ENCODE measurements at regions not wholly inside any gene's neighbourhood (a gene's known extent, or its start where the extent isn't known, plus 50 kb on each side); places are given as distances from the start of the nearest gene placed in this dataset.

DNA sequence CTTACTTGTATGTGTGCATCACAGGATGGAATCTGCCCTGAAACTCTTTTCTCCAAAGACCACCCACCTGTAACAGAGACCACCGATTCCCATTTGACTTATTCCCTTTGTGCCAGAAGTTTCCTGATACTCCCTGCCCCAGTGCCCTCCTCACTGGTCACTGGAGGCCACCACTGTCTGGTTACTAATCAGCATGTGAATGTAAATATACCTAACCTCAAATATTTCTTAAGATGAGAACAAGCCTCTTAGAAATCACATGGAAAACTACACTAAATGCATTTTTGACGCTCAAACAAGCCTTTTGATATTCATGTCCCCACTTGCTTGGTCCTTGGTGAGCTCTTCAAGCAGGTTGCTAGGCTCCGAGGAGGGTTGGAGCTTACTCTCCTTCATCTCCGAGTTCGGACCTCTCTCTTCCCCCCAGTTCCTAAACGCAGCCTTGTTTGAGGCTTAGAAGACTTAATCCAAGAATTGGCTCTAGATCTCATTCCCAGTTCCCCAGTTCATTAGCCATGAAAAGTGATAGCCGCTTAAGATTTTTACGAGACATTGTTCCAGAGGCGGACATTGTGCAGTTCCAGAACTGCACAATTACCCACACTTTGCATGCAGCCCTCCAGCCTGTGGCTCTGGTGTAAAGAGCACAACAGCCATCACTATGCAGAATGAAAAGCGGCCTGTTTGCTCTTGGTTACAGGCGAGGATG lies 579.2 kb upstream of the PSMD7 start:
- no peaks in the 10 kb centered on the region for H3K4me1 Mint-ChIP-seq
- ChIA-PET POLR2A (ENCODE audit: partially characterized antibody) (no interaction called here), CTCF (ENCODE audit: partially characterized antibody) (no interaction called here)
- peaks cover 0 to 13% (median 0%) of the 10 kb centered on the region in 8 donors for H3K9me3 Mint-ChIP-seq
- no peak for DNase-seq
- no peak overlapping the region for H3K4me3 Mint-ChIP-seq
- intact Hi-C loops (cut with micrococcal nuclease) = no loop called here
- no peaks in the 10 kb centered on the region for H3K9me3 ChIP-seq (ENCODE audit: control insufficient read depth in 1 of 2, low read length in 2 of 2)
- no peak overlapping the region for H3K27ac Mint-ChIP-seq
- H3K27me3 ChIP-seq (ENCODE audit: insufficient read depth, low read length) = no peaks in the 10 kb centered on the region
- H3K36me3 ChIP-seq (ENCODE audit: insufficient read depth, low read length) = no peaks in the 10 kb centered on the region
- H3K36me3 Mint-ChIP-seq = no peaks in the 10 kb centered on the region
- H3K27ac ChIP-seq (ENCODE audit: low read depth, low read length) = no peak overlapping the region
- no peaks in the 10 kb centered on the region for H3K4me1 ChIP-seq (ENCODE audit: insufficient read depth, low read length)
- H3K4me3 ChIP-seq (ENCODE audit: low read length in 2 of 2) = no peak overlapping the region
- H3K27me3 Mint-ChIP-seq = peaks cover 0 to 1% of the 10 kb centered on the region in 2 donors

DNA sequence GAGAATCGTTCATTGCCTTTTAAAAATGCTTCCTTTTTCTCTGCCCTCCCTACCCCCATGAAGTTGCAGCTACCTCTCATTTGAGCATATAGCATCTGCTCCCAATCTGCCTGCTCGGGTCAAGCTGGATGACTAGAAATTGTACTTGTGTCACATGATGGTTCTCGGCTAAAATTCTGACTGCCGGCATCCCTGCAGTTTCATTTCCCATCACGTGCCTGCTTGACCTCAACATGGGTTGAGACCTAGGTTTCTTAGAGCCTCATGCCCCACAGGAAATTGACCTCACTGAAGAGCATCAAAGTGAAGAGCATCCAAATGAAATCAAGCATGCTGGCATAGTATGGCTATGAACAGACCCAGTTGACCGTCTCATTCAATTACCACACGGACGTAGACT lies 581.6 kb upstream of the PSMD7 start:
- ChIA-PET CTCF (ENCODE audit: partially characterized antibody) (no interaction called here), POLR2A (ENCODE audit: partially characterized antibody) (no interaction called here)
- H3K4me3 ChIP-seq (ENCODE audit: low read length in 2 of 2) = no peak overlapping the region
- Mint-ChIP-seq H3K4me1 (no peaks in the 10 kb centered on the region), H3K9me3 (peaks cover 0 to 15% (median 0%) of the 10 kb centered on the region in 8 donors), H3K4me3 (no peak overlapping the region), H3K36me3 (no peaks in the 10 kb centered on the region), H3K27me3 (peaks cover 0 to 1% of the 10 kb centered on the region in 2 donors), H3K27ac (no peak overlapping the region)
- no peaks in the 10 kb centered on the region for H3K9me3 ChIP-seq (ENCODE audit: control insufficient read depth in 1 of 2, low read length in 2 of 2)
- H3K27ac ChIP-seq (ENCODE audit: low read depth, low read length) = no peak overlapping the region
- H3K4me1 ChIP-seq (ENCODE audit: insufficient read depth, low read length) = no peaks in the 10 kb centered on the region
- H3K36me3 ChIP-seq (ENCODE audit: insufficient read depth, low read length) = no peaks in the 10 kb centered on the region
- DNase-seq = no peak
- intact Hi-C loops (cut with micrococcal nuclease) = no loop called here
- H3K27me3 ChIP-seq (ENCODE audit: insufficient read depth, low read length) = no peaks in the 10 kb centered on the region

GRCh38 chr16:73713778-73714495 lies 582.7 kb upstream of the PSMD7 start:
- no peaks in the 10 kb centered on the region for H3K36me3 ChIP-seq (ENCODE audit: insufficient read depth, low read length)
- no peaks in the 10 kb centered on the region for H3K4me1 ChIP-seq (ENCODE audit: insufficient read depth, low read length)
- ChIA-PET POLR2A (ENCODE audit: partially characterized antibody) (no interaction called here), CTCF (ENCODE audit: partially characterized antibody) (no interaction called here)
- Mint-ChIP-seq H3K36me3 (no peaks in the 10 kb centered on the region), H3K4me1 (no peaks in the 10 kb centered on the region), H3K4me3 (no peak overlapping the region), H3K27me3 (peaks cover 0 to 1% of the 10 kb centered on the region in 2 donors), H3K27ac (no peak overlapping the region), H3K9me3 (peaks cover 0 to 15% (median 0%) of the 10 kb centered on the region in 8 donors)
- H3K9me3 ChIP-seq (ENCODE audit: control insufficient read depth in 1 of 2, low read length in 2 of 2) = no peaks in the 10 kb centered on the region
- no peak overlapping the region for H3K27ac ChIP-seq (ENCODE audit: low read depth, low read length)
- DNase-seq = no peak
- intact Hi-C loops (cut with micrococcal nuclease) = no loop called here
- H3K27me3 ChIP-seq (ENCODE audit: insufficient read depth, low read length) = no peaks in the 10 kb centered on the region
- H3K4me3 ChIP-seq (ENCODE audit: low read length in 2 of 2) = no peak overlapping the region

DNA sequence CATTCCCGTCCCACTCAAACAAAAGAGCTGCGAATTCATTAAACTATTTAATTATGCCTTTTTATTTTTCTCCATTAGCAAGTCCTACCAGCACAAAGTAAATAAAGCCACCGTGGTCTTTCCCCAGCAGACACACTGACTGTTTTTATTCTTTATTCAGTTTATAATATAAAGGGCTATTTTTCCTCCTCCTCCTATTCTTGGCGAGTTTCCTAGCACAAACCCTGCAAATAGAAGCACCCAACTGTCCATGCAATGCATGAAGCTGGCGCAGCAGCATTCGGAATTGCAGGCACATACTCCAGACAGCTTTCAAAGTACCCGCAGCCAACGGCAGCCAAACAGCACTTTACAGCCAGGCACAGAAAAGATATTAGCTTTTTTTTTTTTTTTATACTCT lies 583.4 kb upstream of the PSMD7 start:
- CTCF ChIA-PET (ENCODE audit: partially characterized antibody) = no interaction called here
- no peak overlapping the region for H3K27ac Mint-ChIP-seq

DNA sequence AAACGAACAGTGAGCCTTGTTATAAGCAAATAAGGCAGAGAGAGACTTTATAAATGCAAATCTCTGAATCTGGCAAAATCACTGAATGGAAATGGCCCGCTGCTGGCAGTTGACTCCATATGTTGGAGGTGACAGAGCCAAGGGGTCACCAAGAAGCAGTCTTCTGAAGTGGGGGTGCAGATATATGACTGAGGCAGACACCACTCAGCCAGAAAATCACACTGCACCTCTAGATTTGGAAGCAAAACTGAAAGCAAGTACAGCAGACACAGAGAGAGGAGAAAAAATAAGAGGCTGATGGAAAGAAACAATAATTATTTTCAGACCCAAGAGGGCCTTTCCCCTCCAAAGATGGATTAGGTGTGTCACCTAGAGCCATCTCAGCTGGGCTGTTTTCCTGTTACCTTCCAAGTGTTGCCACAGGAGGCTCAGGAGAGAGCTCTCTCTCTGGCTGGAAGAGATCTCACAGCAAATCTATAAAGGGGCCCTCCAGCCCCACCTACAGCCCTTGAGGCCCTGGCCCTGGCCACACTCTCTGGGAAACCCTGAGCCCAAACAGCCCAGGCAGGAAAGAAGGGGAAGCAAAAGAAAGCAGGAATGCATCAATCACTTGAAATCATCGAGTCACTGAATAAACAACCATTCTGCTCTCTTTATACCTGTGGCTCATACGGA lies 585.1 kb upstream of the PSMD7 start:
- intact Hi-C loops (cut with micrococcal nuclease) = no loop called here
- Histone ChIP-seq H3K4me1 (ENCODE audit: insufficient read depth, low read length) (no peaks in the 10 kb centered on the region), H3K9me3 (ENCODE audit: control insufficient read depth in 1 of 2, low read length in 2 of 2) (no peaks in the 10 kb centered on the region), H3K4me3 (ENCODE audit: low read length in 2 of 2) (no peak overlapping the region), H3K36me3 (ENCODE audit: insufficient read depth, low read length) (no peaks in the 10 kb centered on the region), H3K27ac (ENCODE audit: low read depth, low read length) (no peak overlapping the region), H3K27me3 (ENCODE audit: insufficient read depth, low read length) (no peaks in the 10 kb centered on the region)
- no peak overlapping the region for H3K27ac Mint-ChIP-seq
- POLR2A ChIA-PET (ENCODE audit: partially characterized antibody) = no interaction called here
- H3K4me1 Mint-ChIP-seq = no peaks in the 10 kb centered on the region
- H3K9me3 Mint-ChIP-seq = peaks cover 0 to 11% (median 0%) of the 10 kb centered on the region in 8 donors
- peaks cover 0 to 1% of the 10 kb centered on the region in 2 donors for H3K27me3 Mint-ChIP-seq
- no peak for DNase-seq
- no peak overlapping the region for H3K4me3 Mint-ChIP-seq
- no peaks in the 10 kb centered on the region for H3K36me3 Mint-ChIP-seq
- CTCF ChIA-PET (ENCODE audit: partially characterized antibody) = no interaction called here

More for the DNA sequence above, 583.4 kb upstream of the PSMD7 start:
- Histone ChIP-seq H3K4me1 (ENCODE audit: insufficient read depth, low read length) (no peaks in the 10 kb centered on the region), H3K27me3 (ENCODE audit: insufficient read depth, low read length) (no peaks in the 10 kb centered on the region), H3K9me3 (ENCODE audit: control insufficient read depth in 1 of 2, low read length in 2 of 2) (no peaks in the 10 kb centered on the region), H3K36me3 (ENCODE audit: insufficient read depth, low read length) (no peaks in the 10 kb centered on the region), H3K4me3 (ENCODE audit: low read length in 2 of 2) (no peak overlapping the region), H3K27ac (ENCODE audit: low read depth, low read length) (no peak overlapping the region)
- no peak for DNase-seq
- Mint-ChIP-seq H3K36me3 (no peaks in the 10 kb centered on the region), H3K4me1 (no peaks in the 10 kb centered on the region), H3K4me3 (no peak overlapping the region), H3K9me3 (peaks cover 0 to 13% (median 0%) of the 10 kb centered on the region in 8 donors), H3K27me3 (peaks cover 0 to 1% of the 10 kb centered on the region in 2 donors)
- POLR2A ChIA-PET (ENCODE audit: partially characterized antibody) = no interaction called here
- intact Hi-C loops (cut with micrococcal nuclease) = no loop called here

DNA sequence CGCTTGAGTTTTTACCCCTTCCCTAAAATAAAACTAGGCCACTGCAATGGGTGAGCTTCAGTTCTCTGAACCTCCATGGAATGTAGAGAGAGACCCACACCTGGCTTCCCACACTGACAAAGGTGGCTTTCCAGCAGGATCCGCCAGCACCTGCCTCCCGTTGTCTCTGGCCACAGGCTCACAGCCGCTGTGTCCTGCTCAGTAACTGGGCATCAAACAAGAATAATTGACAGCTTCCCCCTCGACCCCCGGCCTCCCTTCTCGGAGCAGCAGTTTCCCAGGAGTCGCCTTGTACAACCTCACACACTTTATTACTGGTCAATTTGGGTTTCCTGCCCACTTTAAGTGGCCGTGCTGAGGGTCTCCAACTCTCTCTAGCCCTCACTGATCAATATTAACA lies 586.1 kb upstream of the PSMD7 start:
- intact Hi-C loops (cut with micrococcal nuclease) = no loop called here
- POLR2A ChIA-PET (ENCODE audit: partially characterized antibody) = no interaction called here
- H3K4me1 Mint-ChIP-seq = no peaks in the 10 kb centered on the region
- peaks cover 0 to 1% of the 10 kb centered on the region in 2 donors for H3K27me3 Mint-ChIP-seq
- Histone ChIP-seq H3K27me3 (ENCODE audit: insufficient read depth, low read length) (no peaks in the 10 kb centered on the region), H3K4me3 (ENCODE audit: low read length in 2 of 2) (no peak overlapping the region), H3K36me3 (ENCODE audit: insufficient read depth, low read length) (no peaks in the 10 kb centered on the region), H3K4me1 (ENCODE audit: insufficient read depth, low read length) (no peaks in the 10 kb centered on the region), H3K27ac (ENCODE audit: low read depth, low read length) (no peak overlapping the region), H3K9me3 (ENCODE audit: control insufficient read depth in 1 of 2, low read length in 2 of 2) (no peaks in the 10 kb centered on the region)
- no peak overlapping the region for H3K27ac Mint-ChIP-seq
- no peaks in the 10 kb centered on the region for H3K36me3 Mint-ChIP-seq
- peaks cover 0 to 3% (median 0%) of the 10 kb centered on the region in 8 donors for H3K9me3 Mint-ChIP-seq
- no peak overlapping the region for H3K4me3 Mint-ChIP-seq
- DNase-seq = no peak
- CTCF ChIA-PET (ENCODE audit: partially characterized antibody) = no interaction called here

- no peaks in the 10 kb centered on the region for H3K4me1 Mint-ChIP-seq
- ChIA-PET POLR2A (ENCODE audit: partially characterized antibody) (no interaction called here), CTCF (ENCODE audit: partially characterized antibody) (no interaction called here)
Observed at GRCh38 chr16:73707863-73708262, 588.8 kb upstream of the PSMD7 start.

More at GRCh38 chr16:73707863-73708262, 588.8 kb upstream of the PSMD7 start:
- Histone ChIP-seq H3K4me3 (ENCODE audit: low read length in 2 of 2) (no peak overlapping the region), H3K9me3 (ENCODE audit: control insufficient read depth in 1 of 2, low read length in 2 of 2) (no peaks in the 10 kb centered on the region), H3K27ac (ENCODE audit: low read depth, low read length) (no peak overlapping the region), H3K36me3 (ENCODE audit: insufficient read depth, low read length) (no peaks in the 10 kb centered on the region), H3K27me3 (ENCODE audit: insufficient read depth, low read length) (no peaks in the 10 kb centered on the region), H3K4me1 (ENCODE audit: insufficient read depth, low read length) (no peaks in the 10 kb centered on the region)
- Mint-ChIP-seq H3K27me3 (no peaks in the 10 kb centered on the region), H3K9me3 (peaks cover 0 to 2% (median 0%) of the 10 kb centered on the region in 8 donors), H3K4me3 (no peak overlapping the region), H3K27ac (no peak overlapping the region), H3K36me3 (no peaks in the 10 kb centered on the region)
- DNase-seq = no peak
- intact Hi-C loops (cut with micrococcal nuclease) = no loop called here
